GM12801 (cell line): ENCODE measurements at regions not wholly inside any gene's neighbourhood (a gene's known extent, or its start where the extent isn't known, plus 50 kb on each side); places are given as distances from the start of the nearest gene placed in this dataset.

Experiments used
- TF ChIP-seq, protein P1 (sequence below): IDR thresholded peaks from one replicate; pipeline ENCODE4 v1.5.1; 2011; ENCODE audit warnings: control low read depth; ENCODE audit not compliant: insufficient read length; ENCODE audit errors: extremely low read depth

- TF ChIP-seq, protein P1, sequence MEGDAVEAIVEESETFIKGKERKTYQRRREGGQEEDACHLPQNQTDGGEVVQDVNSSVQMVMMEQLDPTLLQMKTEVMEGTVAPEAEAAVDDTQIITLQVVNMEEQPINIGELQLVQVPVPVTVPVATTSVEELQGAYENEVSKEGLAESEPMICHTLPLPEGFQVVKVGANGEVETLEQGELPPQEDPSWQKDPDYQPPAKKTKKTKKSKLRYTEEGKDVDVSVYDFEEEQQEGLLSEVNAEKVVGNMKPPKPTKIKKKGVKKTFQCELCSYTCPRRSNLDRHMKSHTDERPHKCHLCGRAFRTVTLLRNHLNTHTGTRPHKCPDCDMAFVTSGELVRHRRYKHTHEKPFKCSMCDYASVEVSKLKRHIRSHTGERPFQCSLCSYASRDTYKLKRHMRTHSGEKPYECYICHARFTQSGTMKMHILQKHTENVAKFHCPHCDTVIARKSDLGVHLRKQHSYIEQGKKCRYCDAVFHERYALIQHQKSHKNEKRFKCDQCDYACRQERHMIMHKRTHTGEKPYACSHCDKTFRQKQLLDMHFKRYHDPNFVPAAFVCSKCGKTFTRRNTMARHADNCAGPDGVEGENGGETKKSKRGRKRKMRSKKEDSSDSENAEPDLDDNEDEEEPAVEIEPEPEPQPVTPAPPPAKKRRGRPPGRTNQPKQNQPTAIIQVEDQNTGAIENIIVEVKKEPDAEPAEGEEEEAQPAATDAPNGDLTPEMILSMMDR = peak; percentile 45
These were observed 59.2 kb upstream of the FNDC1 start for GRCh38 chr6:159110013-159110412.

DNA sequence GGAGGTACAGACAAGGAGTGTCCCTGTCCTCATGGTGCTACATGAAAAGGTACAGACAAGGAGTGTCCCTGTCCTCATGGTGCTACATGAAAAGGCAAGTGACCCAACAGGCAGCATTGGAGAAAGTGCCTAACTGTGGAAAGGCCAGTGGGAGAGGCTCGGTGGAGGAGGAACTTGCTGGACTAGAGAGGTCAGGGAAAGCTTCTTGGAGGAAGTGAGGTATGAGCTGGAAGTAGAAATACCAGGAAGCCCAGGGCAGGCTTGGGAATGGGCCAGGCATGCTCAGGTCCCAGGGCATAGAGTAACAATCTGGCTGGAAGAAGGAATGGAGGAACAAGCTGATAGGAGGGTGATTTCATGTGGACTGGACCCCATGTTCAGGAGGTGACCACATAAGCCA, 59.8 kb upstream of the FNDC1 start:
- TF ChIP-seq, protein P1 = no peak

GRCh38 chr6:159108426-159108985, 60.7 kb upstream of the FNDC1 start:
- TF ChIP-seq, protein P1 = no peak

DNA sequence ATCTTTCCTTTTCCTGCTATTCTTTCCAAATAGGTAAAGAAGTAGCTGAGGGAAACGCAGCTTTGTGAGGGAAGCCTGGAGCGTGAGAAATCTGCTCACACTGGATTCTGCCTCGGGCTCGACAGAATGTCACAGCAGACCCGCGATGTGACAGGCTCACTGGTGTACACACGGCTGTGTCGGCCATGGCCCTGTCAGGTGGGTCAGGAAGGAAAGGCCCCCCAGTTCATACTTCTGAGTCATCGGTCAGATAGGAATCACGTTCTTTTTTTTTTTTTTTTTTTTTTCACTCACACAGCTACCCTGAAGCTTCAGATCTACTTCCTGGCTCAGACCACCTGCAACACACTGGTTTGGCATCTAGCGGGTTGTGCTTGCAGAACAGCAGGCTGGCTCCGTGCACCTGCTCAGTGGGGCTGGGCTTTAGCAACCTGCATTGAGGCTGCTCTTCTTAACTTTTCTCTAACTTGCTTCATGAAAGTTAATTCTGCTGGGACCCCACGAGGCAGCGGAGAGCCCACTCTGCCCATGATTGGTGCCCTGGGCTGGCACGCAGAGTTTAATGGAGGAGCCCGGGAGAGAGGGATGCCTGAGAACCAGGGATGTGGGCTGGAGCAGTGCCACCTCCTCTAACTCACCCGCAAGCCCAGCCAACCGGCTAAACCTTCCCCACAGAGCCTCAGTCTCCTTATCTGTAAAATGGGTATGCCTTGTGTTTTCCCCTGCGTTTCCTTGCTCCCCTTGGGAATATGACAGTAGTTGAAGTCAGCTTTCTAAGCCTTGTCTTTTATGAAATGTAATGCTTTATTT, 61.5 kb upstream of the FNDC1 start:
- TF ChIP-seq, protein P1 = no peak

- TF ChIP-seq, protein P1 = no peak
These were observed 61.9 kb upstream of the TAGAP start for GRCh38 chr6:159106627-159107241.

GRCh38 chr6:159105716-159106115, 60.9 kb upstream of the TAGAP start:
- TF ChIP-seq, protein P1 = no peak

GRCh38 chr6:159104931-159105330, 60.1 kb upstream of the TAGAP start:
- TF ChIP-seq, protein P1 = no peak
